HG02852 (cell line): ENCODE measurements at regions not wholly inside any gene's neighbourhood (a gene's known extent, or its start where the extent isn't known, plus 50 kb on each side); places are given as distances from the start of the nearest gene placed in this dataset.

Source experiments
- ATAC-seq: cut with Tn5 transposase; IDR thresholded peaks from one replicate; pipeline ENCODE4 v1.9.1; 2021; ENCODE audit warnings: mild to moderate bottlenecking, moderate library complexity; ENCODE audit not compliant: unreplicated experiment

DNA sequence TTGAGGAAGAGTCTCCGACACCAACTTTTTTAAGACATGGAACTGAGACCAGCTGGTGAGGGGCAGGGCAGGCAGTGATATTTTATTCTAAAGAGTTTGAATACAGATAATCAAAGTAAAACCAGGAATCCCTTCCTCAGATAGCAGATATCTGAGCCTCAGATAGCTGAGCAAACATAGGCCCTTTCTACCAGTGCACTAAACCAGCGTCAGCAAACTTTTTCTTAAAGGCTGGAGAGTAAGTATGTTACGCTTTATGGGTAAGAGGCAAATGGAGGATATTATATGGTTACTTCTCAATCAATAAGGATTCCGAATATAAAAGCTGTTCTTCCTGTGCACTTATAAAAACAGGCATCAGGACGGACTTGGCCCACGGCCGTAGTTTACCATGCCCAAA lies 73.9 kb downstream of the WNT5A start:
- ATAC-seq, result no peak

DNA sequence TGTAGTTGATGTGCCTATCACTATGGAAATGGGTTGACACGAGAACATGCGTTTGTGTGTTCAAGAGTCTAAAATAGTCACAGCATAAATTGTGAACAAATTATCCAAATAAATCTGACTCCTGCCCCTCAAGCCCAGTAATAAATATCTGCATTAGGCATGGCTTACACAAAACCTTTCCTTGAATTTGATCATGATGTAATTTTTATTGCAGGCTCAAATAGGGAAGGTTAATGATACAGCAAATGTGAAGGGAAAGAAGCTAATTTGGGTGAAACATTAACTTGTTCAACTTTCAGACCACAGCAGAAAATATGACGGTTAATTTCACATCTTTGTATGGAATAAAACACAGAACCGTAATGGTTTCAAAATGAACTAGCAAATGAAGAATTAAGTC lies 74.6 kb downstream of the WNT5A start:
- ATAC-seq, result no peak

DNA sequence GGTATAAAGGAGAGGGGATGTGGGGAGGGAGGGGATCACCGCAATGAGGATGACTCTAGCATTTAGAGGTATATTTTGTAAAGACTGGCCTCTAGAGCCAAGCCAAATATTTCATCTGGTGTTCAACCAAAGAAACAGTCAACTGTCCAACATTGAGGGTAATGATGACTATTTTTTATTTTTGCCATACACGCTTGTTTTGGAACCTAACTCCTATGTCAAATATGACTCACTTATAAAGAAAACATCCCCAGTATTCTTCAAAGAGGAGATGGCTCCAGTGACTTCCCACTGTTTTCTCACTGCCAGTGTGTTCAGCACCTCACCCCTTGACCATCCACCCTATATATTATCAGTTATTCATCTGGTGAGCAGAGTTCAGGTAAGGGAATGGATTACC lies 77.3 kb downstream of the WNT5A start:
- no peak for ATAC-seq

DNA sequence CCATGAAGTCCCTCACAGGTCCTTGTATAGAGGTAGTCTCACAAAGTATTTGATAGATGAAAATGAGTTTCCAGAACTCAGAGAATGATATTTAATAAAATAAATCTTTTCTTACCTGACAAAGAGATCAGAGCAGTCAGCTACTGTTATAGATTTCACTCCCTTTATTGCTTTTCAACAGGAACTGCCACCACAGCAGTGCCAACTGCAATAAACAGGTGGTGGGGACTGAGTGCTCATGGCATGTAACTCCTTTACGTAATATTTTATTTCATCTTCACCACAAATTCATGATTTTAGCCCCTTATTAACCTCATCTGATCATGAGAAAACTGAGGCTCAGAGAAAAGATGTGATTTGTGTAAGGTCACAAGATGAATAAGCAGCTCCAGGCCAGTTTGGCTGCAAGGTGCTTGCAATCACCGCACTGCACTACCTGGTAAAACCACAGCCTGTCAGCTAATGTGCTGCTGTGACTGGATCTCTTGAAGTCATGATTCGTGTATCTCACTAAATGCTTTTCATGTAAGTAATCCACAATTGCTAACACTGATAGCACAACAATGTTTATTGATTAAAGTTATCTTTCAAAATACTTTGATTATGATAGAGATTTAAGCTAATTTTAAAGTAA lies 78.8 kb downstream of the WNT5A start:
- no peak for ATAC-seq

DNA sequence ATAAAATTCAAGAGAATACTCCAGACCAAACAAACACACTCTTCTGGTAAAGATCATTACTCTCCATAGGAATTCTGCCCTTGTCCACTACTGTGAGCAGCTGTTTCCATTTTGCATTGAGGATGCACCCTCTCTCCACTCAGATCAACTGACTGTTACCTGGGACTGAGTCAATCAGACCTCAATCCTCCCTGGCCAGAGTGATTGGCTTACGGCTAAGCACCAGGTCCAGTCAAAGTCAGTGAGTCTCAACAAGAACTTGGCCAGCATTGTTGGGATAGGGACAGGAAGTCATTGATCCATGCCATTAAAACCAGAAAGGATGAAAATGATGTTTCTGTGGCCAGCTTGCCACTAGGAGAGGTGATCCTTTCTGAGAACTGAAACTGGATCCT lies 79.7 kb downstream of the WNT5A start:
- ATAC-seq, result no peak

DNA sequence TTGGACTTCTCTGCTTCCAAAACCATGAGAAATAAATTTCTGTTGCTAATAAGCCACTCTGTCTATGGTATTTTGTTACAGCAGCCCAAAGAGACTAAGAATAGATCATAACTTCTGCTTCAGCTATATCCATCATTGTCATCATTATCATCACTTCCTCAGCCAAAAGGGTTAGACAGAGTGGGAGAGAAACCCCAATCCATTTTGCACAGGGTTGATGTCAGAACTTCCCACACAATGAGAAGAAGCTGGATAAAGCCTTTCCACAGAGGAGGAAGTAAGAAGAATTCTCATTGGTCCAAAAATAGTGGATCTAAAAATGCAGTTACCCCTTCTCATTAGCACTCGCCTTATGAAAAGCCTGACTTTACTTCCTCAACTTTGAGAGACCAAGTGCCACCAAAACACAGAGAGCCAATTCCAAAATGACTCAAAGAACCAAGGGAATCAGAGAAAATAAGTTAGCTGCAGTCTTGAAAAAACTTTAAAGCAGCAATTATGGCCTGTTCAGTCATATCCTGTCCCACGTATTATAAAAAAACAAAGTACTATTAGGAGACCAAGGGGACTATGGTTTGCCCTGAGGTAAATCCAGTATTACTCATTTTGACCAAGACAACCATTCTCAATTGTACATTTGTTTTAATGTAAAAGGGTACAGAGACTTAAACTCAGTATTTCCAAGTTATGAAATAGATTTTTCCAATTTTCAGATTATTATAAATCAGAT lies 80.2 kb downstream of the WNT5A start:
- ATAC-seq, result no peak

DNA sequence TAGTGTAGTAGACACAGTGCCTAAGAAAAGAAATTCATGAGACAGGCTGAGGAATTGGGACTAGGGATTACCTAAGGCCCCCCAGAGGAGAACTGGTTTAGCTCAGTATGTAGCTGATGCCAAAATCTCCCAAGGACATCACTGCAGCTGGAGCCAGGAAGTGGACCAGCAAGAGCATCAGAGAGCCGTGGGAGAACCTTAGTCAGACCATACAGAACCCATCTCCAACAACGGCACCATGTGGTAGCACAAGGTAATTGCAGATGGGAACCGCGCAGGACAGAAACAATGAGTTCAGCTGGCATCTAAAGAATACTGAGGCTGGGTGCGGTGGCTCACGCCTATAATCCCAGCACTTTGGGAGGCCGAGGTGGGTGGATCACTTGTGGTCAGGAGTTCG lies 81.7 kb downstream of the WNT5A start:
- no peak for ATAC-seq

DNA sequence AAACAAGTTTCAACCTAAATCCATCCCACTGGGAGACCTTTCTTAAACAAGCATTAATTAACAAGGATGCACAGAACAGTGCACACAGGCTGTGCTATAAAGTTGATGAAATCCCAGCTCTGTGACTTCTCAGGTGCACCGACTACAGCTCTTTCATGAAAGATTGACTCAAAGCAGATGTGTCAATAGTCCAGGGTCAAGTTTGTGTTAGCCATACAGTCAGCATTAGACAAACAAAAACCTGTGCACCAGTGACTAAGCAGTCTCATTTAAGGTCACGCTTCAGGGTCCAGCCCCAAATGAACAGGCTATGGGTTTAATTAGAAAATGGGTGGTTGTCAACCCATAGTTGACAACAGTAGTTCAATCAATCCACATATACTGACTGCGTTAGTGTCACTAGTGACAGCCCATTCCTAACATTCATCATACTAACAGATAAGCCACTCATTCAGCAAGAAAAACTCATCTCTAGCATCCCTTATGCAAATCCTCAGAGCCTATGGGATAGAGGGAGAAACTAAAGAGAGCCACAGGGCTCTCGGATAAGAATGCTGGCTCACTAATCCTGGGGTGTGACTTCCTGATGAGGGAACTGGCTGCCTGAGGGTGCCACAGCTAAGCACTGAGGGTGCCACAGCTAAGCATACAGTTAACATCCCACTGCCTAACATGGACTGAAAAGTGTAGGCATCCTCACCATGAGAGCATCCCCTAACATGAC lies 84.1 kb downstream of the WNT5A start:
- ATAC-seq, result no peak

DNA sequence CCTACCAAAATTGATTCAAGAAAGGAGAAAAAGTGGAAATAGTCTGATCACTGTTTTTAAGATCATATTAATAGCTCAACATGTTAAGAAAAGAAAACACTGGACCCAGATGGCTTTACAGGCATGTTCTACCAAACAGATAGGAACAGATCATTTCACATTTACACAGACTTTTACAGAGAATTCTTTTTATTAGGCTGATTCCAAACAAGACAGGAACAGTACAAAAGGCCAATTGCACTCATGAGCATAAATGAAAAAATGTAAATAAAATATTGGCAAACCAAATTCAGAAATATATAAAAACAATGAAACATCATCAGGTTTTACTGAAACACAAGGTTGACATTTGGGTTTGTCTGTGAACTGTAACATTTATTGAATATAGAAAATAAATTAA lies 106.5 kb downstream of the WNT5A start:
- ATAC-seq, result no peak

DNA sequence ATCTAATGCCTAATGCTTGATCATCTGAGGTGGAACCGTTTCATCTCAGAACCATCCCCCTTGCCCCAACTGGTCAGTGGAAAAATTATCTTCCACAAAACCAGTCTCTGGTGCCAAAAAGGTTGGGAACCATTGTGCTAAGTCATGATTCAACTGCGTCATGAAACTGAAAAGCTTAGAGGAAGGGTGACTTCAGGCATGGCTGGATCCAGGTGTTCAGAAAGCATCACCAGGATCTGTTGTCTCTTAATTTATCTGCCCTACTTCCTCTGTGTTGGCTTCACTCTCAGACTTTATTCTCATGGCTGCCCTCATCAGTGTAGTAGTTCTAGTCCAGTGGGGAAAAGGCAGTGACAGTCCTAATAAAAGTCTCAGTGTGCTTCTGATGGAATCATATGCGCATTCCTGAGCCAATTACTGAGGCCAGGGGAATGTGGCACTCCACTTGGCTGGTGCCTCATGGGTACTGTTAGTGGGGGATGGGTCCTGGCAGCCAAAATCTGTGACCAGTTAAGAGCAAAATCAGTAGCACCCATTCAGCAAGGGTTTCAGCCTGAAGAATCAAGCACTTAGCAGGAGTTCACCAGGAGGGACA lies 110.3 kb downstream of the WNT5A start:
- no peak for ATAC-seq

DNA sequence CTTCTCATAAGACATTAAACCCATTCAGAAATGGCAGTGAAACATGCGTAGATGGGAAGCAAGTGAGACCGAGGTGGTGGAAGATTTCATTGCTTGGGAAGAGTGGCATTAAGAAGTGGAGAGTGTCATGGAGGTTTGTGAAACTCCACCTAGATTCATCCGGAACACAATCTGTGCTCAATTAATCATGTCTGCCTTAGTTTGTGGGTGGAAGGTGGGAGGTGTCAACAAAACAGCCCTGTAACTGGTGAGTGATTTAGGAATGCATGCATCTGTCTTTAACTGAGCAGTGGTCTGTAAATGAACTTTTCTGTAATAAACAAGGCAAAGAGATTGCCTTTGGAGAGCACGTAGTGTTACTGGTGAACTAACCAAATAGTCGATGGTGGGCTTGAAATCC lies 113.7 kb downstream of the WNT5A start:
- no peak for ATAC-seq

DNA sequence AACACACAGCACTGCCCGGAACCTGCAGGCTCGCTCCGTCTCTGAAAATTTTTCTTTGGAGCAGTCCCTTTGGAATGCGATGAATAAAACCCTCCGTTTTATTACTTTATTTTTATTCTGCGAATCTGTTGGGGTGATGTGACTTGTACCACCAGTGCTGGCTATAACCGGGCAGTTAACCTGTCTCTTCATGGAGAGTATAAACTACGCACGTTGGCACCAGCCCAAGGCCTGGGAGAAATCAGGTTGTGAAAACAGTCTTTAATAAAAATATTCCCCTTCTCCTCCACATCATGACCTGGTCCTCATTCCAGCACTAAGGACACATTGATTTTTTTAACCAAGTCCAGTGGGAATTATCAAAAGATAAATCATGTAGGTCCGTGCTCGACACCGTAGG lies 116.8 kb downstream of the WNT5A start:
- no peak for ATAC-seq

DNA sequence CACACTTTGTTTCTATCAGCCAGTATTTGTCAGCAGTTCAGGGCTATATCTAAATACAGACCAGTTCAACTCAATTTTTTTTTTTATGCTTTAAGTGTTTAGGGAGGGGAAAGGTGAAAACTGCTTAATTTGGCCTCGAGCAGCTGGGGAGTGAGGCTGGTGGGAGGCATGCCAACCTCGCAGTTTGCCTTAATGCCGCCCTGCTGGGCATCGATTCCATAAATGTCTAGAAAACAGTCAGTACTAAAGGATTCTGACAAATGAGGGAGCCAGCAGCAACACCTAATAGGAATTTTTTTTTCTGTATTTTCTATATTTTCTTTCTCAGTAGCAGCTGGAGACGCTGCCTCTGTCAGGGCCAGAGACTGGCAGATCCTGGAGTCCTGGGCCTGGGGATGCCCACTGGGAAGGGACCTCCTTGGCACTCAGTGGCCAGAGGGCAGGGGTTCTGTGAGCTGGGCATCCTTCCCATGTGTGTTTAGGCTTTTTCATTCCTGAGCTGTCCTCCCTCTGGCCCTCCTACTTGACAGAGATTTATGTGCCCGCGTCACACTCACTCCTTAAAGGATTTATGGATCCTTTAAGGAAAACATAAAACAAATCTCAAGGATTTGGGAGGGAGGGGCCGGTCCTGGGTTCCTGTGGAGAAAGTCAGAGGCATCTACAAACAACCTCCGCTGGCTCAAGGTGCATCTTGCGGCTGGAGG lies 117.8 kb downstream of the WNT5A start:
- no peak for ATAC-seq

DNA sequence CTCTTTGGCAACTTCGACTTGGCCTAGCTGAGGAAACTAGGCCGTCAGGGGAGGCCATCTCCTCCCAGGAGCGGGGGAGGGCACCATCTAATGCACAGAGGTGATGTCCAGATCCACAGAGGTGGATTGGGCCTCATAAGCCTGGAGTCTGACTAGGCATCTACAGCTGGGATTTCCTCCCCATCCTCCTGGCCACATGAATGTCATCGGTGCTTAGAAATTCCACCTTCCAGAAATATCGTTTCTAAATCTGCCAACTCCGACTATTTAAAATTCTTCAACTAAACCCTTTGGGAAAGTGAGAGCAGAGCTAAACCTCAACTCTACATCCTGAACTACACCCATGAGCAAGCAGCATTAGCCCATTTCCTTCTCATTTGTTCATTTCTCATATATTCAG lies 118.7 kb downstream of the WNT5A start:
- ATAC-seq, result no peak

DNA sequence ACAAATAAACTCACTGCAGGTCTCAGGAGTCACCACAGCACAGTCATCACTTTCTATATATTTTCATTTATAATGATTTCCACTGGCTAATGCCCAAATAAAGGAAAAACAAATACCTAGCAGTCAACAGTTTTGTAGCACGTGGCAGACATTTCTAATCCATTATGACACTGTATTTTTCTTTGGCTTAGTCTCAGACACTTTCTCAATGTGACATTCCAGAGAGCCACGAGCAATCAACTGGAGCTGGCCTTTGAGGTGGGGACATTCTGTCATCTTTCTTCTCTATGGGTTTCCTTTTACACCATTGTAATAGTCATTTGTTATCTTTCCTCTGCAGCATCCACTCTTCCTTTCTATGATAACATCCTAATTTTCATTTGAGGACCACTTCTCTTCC lies 119.7 kb downstream of the WNT5A start:
- ATAC-seq, result no peak

DNA sequence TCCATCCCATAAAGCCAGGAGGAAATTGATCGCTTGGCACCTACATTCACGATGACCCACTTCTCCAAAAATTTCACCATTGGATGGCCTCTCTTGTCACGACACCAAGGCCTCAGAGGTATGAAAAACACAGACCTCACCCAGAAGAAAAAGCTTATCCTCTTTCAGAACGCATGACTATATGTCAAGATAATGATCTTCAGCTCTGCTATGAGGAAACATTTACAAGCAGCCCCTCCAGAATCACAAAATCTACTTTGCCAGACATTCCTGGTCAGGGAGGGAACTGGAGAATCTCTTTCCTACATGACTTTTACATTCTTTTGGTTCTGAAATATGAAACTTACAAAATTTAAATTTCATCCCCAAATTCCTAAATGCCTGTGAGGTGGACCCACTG lies 122.7 kb downstream of the WNT5A start:
- ATAC-seq, result no peak

DNA sequence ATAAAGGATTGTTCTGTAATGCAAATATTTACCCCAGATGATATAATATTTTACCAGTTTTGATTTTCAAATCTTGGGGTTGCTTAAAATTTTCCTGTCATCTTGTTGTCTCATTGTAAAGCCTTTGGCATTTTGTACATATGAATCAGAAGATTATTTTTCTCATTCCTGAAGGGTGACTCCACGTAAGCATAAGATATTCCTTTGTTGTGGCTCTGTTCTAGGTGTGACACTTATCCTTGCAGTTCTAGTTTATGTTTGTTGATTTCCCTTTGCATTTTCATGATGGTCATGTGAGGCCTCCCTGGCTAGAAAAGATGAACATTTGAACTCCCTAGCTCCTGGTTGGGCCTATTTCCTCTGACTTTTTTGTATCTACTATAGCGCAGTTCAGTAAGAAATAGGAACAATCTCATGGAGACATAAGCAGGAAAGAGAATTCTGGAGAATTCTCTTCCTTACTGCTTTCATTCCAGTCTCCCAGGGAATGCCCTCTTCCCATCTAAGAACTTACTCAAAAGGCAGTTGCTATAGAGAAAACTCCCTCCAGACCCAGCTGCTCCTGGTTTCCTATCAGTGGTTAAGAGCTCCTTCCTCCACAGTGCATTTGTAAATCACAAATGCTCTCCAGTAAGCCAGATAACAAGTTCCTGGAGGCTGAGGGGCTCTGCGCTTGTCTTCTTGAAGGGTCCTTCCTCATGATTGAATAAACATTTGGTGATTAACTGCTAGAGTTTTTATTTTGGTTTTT lies 124.7 kb downstream of the WNT5A start:
- ATAC-seq, result no peak

DNA sequence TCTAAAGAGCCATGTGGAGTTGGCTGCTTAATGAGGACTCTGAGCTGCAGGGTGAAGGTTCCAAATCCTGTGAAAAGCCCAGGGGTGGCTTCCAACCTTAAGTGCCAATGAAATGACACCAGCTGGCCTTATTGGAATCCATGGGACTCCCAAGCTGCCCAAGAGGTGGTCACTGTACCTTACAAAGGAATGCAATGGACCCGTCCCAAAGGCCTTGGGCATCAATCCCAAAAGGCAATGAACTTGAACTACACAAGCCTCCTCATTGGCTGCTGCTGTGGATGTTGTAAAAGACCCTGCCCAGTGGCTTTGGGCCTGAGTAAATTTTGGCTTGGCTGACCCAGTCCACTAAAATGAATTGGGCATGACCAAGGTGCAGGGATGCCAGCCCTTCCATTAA lies 129.3 kb downstream of the WNT5A start:
- ATAC-seq, result no peak

DNA sequence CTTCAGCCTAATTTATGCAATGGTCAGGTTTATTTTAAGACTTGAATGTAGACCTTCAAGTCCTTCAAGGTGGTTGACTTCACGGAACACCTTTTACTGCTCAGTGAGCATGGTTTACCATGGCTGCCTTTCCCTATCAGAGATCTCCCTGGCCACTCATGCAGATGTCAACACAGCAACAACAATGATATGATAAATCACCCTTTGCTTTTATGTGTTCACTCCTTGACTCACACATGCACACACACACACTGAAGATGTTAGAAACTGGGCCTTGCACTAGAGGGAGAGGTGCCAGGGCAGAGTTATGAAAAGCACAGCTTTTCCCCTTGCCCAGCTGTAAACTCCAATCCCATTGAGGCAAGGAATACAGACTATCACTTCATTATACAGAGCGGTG lies 134.4 kb downstream of the WNT5A start:
- ATAC-seq, result no peak

DNA sequence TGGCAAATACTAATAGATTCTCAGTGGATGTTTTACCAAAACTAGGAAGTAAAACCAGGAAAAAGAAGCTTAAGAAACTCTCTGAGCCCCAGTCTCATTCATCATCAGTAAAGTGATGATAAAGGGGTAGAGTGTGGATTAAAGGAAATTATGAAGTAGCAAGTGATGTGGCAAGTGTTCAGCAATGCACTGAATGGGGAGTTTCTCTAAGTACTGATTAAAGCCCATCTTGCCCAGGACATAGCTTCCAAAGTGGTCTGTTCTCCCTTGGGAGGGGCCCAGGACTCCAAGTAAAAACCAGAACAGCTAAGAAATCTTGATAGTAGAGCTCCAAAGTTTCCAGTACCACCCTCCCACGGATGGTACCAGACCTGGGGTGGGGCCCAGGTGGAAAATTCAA lies 137.3 kb downstream of the WNT5A start:
- ATAC-seq, result no peak
